HG03558 (cell line): ENCODE measurements at regions not wholly inside any gene's neighbourhood (a gene's known extent, or its start where the extent isn't known, plus 50 kb on each side); places are given as distances from the start of the nearest gene placed in this dataset.

Experiments used
- ATAC-seq: cut with Tn5 transposase; IDR thresholded peaks from one replicate; pipeline ENCODE4 v1.9.1; 2021; ENCODE audit warnings: moderate number of reproducible peaks; ENCODE audit not compliant: unreplicated experiment; ENCODE audit errors: extremely low read depth

DNA sequence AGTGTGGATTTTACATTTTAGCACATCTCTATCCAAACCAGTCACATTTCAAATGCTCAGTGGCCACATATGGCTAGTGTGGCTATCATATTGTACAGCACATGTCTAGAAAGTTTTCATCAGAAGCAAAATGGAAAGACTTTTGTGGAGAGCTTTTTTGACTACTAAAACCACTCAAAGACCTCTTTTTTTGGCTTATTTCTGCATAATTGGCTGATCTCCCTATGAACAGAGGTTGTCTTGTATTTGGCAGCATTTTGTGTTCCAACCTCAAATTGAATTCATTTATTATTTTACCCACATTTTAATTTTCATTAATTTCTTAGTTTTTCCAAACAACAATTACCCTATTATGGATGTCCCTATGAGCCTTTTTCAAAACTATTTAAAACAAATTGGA is 395.7 kb downstream of the TLE1 start:
- no peak for ATAC-seq

DNA sequence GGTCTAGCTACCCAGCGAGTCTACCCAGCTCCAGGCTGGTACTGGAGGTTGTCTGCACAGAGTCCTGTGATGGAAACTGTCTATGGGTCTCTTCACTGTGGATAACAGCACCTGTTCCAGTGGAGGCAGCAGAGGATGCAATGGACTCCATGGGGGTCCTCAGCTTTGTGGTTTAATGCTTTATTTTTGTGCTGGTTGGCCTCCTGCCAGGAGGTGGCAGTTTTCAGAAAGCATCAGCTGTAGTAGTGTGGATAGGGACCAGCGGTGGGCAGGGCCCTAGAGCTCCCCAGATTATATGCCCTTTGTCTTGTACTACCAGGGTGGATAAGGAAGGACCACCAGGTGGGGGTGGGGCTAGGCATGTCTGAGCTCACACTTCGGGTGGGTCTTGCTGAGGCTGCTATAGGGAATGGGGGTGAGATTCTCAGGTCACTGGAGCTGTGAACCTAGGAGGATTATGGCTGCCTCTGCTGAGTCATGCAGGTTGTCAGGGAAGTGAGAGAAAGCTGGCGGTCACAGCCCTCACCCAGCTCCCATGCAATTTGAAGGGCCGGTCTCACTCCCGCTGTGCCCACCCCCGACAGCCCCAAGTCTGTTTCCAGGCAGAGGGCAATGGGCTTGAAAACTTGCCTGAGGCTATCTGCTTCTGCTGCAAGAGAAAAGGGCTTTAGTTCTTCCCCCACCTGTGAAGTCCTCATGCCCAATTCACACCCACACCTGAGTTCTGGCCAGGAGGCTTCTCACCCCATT is 397.1 kb downstream of the TLE1 start:
- ATAC-seq: no peak

DNA sequence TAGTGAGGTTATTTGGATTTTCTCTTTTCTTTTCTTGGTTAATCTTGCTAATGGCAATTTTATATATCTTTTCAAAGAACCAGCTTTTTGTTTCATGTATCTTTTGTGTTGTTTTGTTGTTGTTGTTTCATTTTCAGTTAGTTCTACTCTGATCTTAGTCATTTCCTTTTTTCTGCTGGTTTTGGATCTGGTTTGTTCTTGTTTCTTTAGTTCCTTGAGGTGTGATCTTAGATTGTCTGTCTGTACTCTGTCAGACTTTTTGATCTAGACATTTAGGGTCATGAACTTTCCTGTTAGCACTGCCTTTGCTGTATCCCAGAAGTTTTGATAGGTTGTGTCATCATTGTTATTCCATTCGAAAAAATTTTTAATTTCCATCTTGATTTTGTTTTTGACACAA is 399.7 kb downstream of the TLE1 start:
- ATAC-seq: no peak

DNA sequence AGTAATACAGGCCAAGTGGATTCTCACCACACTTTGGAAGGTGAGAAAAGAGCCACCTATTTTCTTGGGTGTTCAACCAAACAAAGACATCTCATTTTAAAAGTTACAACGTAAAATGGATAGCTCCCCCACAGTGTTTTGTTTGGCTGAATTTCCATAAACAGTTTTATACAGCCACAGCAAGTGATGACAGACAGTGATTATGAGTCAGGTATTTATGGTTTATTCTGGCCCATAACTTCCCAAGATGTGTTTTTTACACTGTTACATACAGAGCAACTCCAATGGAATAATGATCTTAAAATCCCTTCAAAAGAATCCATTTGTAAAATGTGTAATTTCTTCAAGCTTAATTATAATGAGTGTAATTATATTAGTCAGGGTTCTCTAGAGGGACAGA is 421.3 kb downstream of the TLE1 start:
- ATAC-seq: no peak

DNA sequence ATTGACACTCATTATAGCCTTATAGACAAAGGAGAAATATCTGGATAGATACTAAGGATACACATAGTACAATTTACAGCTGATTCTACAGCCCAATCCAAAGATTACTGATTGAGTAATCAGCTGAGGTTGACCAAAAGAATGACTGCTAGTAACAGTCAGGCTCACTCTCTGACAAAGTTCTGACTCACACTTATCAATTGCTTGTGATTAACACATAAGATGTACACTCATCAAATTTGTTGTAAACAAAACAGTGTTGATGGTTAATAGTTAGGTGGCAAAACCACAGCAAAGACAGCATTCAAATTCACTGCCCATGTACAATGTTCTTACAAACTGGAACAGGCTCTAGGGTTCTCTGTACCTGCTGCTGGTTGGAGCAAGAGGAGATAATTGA is 422.7 kb downstream of the TLE1 start:
- no peak for ATAC-seq

DNA sequence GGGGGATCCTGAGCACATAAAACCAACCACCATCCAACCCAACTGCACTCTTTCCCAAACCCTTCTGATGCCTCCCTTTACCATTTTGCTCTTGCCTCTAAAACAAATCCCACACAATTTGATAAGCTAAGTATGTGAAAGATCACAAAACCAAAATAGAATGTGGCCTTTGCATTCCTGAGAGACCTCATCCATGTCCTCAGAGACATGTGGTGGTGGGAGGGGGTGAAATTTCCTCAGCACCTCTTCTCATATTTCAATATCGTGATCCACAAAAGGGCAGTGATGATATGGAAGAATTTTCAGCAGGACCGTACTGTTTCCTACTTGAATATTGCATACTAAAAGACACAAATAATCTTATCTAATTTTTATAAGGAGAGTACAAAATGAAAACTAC is 423.3 kb downstream of the TLE1 start:
- ATAC-seq: no peak

DNA sequence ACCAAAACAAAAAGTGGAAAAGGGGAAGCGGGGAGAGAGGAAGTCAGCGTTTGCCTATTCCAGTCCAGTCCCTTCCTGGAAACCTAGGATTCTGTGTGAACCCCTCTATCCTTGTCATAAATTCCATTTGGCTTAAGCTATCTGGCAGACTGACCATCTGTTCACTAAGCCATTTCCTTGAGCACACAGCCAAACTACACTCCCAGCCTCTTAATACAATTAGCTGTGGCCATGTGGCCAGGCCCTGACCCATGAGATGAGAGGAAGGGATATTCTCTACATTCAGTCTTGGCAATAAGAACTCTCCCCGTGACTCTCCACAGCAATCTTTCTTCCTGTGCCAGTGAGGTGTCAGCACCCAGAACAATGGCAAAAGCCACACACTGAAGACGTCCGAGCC is 424.8 kb downstream of the TLE1 start:
- no peak for ATAC-seq

DNA sequence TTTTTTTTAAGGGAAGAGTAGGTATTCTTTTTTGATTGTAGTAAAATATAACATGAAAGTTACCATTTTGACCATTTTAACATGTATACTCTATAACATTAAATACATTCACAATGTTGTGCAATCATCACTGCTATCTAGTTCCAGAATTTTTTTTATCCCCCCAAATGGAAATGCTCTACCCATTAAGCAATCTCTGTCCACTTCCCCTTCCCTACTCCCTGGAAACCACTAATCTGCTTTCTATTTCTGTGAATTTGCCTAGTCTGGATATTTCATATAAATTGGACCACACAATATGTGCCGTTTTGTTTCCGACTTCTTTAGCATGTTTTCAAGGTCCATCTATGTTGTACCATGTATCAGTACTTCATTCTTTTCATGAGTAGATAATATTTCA is 429.5 kb downstream of the TLE1 start:
- ATAC-seq: no peak

DNA sequence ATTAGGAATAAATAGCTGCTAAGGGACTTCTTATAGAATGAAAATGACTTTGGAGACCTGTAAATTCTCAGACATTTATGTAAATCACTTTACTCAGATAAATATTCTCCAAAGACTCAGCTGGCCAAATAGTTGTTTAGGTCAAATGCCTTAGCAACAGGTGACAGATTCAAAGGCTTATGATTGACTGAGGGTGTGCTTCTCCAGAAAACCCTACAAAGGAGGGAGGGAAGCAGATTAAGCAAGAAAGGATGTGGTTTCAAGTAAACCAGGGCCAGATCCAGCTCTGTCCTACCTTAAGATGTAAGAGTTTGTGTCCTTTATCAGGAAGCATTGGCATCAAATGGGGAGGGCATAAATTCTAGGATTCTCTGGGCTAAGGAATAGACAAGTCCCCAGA is 433.0 kb downstream of the TLE1 start:
- ATAC-seq: no peak

DNA sequence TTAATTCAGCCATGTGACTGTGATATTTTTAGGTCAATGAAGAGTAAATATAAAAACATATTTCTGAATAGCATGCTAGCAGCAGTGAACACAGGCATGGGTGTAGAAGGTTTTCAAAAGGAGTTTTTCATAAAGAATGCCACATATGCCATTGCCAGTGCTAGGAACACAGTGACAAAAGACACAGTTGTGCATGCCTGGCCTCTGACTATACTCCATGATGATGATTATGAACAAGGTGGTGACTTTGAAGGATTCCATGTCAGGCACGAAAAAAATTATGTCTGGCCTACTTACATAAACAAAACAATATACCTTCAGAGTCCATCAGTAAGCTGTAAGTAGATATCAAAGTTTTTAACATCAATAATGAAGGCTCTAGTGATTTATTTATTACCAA is 438.7 kb downstream of the TLE1 start:
- ATAC-seq: no peak

DNA sequence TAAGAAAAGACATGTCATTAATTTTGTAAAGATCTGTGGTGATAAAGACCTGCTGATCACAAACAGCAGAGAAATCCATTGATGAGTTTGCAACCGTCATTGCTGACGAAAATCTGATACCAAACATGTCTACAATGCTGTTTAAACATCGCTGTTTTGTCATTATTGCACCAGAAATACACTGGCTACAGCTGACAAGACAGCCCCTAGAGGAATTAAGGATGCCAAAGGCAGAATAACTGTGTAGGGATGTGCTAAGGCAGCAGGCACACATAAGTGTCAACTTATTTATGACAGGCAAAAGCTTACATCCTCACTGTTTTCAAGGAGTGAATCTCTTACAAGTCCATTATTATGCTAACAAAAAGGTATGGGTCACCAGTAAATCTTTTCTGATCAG is 439.3 kb downstream of the TLE1 start:
- no peak for ATAC-seq

DNA sequence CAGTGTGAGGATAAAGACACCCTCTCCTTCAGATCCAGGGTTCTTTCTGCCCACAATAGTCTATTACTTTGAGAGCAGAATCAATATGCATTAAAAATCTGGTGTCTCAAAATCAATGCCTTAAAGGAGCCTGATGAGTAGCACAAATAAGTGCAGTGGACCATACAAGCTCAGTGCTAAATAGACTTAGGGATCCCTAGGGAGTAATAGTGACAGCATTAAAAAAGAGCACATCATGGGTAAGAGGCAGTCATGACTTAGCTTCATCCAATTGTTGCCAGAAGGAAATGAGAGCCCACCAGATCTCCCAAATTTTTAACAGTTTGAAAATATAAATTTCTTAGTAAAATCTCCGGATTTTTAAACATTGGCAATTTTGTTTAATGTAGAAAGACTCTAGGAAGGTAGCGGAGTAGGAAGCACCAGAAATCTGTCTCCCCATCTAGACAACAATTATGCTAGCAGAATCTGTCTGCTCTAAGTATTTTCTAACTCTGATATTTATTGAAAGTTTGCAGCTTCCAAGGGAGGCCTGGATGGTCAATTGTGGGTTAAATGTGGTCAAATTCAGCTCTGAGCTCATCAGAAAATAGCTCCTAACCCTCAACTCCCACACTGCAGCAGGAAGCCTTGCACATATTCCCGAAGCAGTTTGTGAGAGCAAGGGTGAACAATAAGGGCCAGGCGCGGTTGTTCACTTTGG is 443.9 kb downstream of the TLE1 start:
- ATAC-seq: no peak

DNA sequence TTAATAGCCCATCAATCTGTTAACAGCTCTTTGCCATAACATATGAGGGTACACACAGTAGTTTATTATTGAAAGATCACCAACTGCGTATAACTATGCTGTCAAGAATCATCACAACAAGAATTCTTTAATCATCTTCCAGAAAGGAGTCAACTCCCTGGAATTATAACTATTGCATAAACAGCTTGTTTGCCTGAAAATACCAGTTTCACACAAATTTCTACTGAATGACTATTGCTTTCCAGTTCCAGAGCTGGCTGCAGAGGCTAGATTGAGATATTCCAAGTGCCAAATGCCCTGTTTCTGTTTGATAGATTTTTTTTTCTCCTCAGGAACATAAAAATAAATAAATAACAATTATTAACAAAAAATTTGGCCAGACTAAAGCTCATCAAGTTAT is 444.7 kb downstream of the TLE1 start:
- no peak for ATAC-seq

DNA sequence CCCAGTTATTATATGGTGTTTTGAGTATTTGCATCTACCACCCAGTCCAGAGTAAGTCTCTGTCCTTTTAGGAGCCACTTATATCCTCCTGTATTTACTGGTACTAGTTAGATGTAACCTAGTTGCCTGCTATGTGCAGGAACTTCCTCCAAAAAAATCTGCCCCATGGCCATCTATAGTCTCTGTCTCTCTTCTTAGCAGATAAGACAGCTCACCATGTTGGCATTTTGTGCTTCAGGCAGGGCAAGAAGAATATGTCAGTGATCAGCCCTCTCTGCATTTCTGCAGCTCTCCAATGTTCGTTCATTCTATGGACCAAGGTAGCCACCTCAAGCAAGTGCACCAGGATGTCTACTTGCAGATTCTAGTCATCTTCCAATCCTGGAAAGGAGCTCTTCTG is 446.5 kb downstream of the TLE1 start:
- ATAC-seq: no peak

DNA sequence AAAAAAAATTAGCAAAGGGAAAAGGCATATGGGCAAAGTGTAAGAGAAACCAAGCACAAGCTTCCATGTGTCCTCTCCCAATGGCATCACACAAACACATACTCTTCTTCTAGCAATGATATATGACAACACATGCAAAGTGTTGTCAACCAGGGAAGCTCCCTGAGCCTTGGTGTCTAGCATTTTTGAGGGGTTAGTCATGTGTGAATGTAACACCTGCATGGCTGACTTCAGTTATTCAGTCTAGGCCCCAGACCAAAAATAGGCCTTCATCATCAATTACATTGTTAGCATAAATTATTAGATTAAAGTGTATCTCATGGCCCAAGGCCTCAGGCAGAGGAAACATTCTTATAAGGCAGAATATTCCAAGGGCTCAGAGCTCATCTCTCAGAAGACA is 450.0 kb downstream of the TLE1 start:
- no peak for ATAC-seq

DNA sequence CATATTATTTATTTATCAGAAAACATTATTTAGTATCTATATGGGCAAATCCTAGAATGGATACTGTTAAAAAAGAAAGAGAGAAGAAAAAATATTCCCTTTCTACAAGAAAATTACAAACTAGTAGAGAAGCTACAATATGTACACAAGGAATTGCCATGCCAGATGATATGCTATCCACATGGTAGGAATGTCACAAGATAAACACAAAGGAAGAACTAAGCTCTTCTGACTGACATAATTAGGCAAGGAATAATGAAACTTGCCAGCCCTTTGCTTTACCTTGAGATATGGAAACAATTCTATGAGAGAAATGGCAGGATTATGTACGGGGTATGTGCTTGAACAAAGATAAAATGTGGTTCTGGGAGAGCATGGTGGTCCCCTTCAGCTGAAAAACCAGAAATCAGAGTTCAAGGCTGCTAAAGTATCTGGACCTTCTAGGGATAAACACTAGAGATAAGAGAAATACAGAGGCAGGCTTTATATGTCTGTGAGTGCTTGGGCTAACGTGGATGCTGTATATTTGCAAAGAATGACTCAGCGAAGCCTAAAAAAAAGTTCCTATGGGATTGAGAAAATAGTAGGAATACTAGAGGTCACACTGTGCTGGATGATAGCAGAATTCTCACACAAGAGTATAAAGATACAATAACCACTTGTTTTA is 451.6 kb downstream of the TLE1 start:
- no peak for ATAC-seq

DNA sequence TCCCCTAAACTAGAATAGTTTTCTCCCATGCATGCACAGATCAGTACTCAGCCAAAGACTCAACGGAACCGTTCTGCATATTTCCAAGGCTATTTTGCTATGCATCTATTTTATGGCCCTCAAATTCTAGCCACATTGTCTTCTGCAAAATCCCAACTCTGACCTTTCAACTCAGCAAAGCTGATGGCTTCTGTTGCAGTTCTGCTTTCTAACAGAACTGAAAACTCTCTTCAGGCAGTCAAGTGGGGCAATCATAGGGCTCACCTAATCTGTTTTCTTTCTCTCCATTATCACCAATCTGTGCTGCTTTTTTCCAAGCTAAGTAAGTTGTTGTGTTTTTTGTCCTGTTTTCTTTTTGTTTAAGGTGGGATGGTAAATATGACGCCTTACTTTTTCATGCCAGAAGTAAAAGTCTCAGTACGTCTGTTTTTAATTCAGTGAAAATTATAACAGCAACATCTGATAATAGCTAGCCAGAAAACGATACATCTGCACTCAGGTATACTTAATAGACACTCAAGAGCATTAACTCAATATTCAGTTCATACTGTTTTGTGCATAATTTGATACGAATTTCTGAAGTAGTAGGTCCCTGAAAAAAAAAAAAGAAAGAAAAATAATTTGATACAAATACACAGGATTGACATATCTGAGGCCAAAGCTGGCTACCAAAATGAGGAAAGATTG is 454.3 kb downstream of the TLE1 start:
- ATAC-seq: no peak

DNA sequence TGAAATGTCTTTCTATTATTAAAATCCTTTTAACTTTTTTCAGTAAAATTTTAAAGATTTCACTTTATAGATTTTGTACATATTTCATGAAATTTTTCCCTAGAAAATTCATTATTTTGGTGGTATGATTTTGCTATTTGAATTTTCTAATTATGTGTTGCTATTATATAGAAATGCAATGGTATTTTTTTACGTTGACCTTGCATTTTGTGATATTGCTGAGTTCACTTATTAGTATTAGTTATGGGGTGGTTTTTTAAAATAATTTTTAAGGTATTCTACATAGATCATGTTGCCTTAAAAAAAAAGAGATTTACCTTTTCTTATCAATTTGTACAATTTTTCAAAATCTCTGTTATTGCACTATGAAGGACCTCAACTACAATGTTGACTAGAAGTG is 458.3 kb downstream of the TLE1 start:
- ATAC-seq: no peak

DNA sequence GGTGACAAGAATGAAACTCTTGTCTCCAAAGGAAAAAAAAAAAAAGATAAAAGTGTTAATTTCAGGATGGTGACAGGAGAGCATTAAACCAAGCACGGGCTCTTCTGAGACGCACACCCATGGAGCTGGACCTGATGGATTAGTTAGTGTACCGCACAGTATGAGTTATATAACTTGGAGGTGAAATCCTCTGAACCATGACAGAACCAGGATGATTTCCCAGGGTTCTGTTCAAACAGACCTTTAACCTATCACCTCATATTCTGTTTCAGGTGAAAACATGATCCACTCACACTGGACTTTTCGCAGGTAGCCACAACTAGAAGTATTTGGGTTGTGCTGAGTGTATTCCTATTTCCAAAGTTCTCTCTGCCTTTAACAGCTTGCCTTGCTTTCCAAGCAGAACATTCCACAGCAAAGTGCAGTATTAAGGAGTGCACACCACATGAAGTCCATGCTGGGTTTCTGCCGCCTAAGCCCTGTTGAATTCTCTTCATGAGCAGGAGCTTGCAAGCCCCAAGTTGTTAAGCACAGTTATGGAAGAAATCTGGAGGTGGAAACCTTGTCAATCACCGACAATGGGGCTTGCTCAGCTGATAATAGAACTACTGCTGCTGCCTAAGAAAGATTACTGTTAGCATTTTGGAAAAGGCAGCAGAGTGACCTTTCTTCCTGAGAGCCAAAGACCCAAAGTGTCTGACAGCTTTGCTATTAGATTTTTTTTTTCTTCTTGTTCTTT is 461.7 kb downstream of the TLE1 start:
- no peak for ATAC-seq

DNA sequence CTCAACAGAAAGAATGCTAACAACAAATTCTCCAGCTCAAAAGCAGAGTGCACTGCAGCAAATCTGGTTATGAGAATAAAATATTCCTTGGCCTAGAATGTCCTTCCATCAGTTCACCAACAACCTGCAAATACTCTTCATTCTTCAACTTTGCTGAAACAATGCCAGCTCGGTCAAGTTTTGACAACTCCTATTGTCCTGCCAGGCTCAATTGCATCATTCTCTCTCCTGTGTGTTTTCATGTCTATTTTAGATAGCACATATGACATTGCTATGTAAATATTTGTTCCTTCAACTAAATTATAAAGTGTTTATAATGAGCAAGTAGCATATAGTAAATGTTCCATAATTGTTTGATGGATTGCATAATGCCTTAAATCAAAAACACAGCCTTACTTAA is 463.8 kb downstream of the TLE1 start:
- ATAC-seq: no peak
